Caco-2 (cell line): ENCODE measurements at regions not wholly inside any gene's neighbourhood (a gene's known extent, or its start where the extent isn't known, plus 50 kb on each side); places are given as distances from the start of the nearest gene placed in this dataset.
"Not testable (repeated sequence)": the region's sequence is repeated elsewhere in the genome, so short reads cannot be mapped to it uniquely, and the experiment has no call there.

Experiments used
- BruUV-seq: library from RNA; stranded (reverse); fragments of 400-500 nt; replicated peaks from 2 replicates; lab custom pipeline; 2021; lab: Mats Ljungman, UMichigan
- CTCF ChIA-PET: fragments of 300-600 bp; sonication (Branson Sonifier 250); formaldehyde crosslinking; loops from one replicate; lab custom pipeline; 2022; ENCODE audit warnings: antibody characterized with exemption; lab: Charles Lee
- POLR2A ChIA-PET: fragments of 300-600 bp; sonication (Branson Sonifier 250); formaldehyde crosslinking; loops from one replicate; lab custom pipeline; 2022; ENCODE audit warnings: antibody characterized with exemption; lab: Charles Lee
- DNase-seq, 2 experiments: peaks; one replicate each; pipeline versions ENCODE4 v3.0.0 to v3.0.0-alpha.2; 2020 to 2022
- H3K27me3 ChIP-seq: replicated peaks from 2 replicates; pipeline ENCODE4 v1.6.0; 2011; ENCODE audit warnings: low read length; ENCODE audit not compliant: control insufficient read depth, insufficient read depth
- H3K36me3 ChIP-seq: 2 replicates; pipeline ENCODE4 v1.5.1; 2011; ENCODE audit warnings: low read length; ENCODE audit not compliant: control insufficient read depth, insufficient read depth
- H3K4me1 ChIP-seq: fragments of 250-450 bp; sonication (Bioruptor Pico); 2 replicates; pipeline ENCODE4 v1.5.1; 2020; ENCODE audit warnings: mild to moderate bottlenecking
- H3K4me3 ChIP-seq: 2 replicates; pipeline ENCODE4 v1.5.1; 2011; ENCODE audit warnings: low read depth, mild to moderate bottlenecking, control low read depth, low read length
- H3K9me3 ChIP-seq: fragments of 250-450 bp; sonication (Bioruptor Pico); 2 replicates; pipeline ENCODE4 v1.5.1; 2020; ENCODE audit warnings: mild to moderate bottlenecking, moderate library complexity
- H3K27ac Mint-ChIP-seq: one replicate; pipeline ENCODE4 v1.8.0; 2022; ENCODE audit warnings: mixed read lengths; ENCODE audit not compliant: unreplicated experiment
- H3K27me3 Mint-ChIP-seq: one replicate; pipeline ENCODE4 v1.8.0; 2022; ENCODE audit warnings: mixed read lengths; ENCODE audit not compliant: insufficient read depth, unreplicated experiment
- H3K36me3 Mint-ChIP-seq: one replicate; pipeline ENCODE4 v1.8.0; 2022; ENCODE audit warnings: mild to moderate bottlenecking, mixed read lengths; ENCODE audit not compliant: insufficient read depth, unreplicated experiment
- H3K4me1 Mint-ChIP-seq: one replicate; pipeline ENCODE4 v1.8.0; 2022; ENCODE audit warnings: low read depth, mixed read lengths; ENCODE audit not compliant: unreplicated experiment
- H3K4me3 Mint-ChIP-seq: one replicate; pipeline ENCODE4 v1.8.0; 2022; ENCODE audit warnings: mild to moderate bottlenecking, moderate library complexity, mixed read lengths; ENCODE audit not compliant: unreplicated experiment
- H3K9me3 Mint-ChIP-seq: one replicate; pipeline ENCODE4 v1.8.0; 2022; ENCODE audit warnings: mixed read lengths; ENCODE audit not compliant: unreplicated experiment
- intact Hi-C: fragments of 100-400 bp; cut with micrococcal nuclease; formaldehyde crosslinking; loops from one replicate; pipeline ENCODE4 v1.10.0; 2022; ENCODE audit not compliant: unreplicated experiment
- TF ChIP-seq, protein P1 (sequence below), 2 experiments: fragments of 200-600 bp in 1 of 2; IDR thresholded peaks; 1 replicate in 1 of 2; 2 replicates in 1 of 2; pipeline versions ENCODE4 v1.5.1 to v1.8.0; 2011 to 2022; ENCODE audit warnings: antibody characterized with exemption in 1 of 2, control low read depth in 1 of 2, inconsistent platforms in 1 of 2, low read depth in 1 of 2, low read length in 1 of 2, mild to moderate bottlenecking in 1 of 2, moderate library complexity in 1 of 2; ENCODE audit not compliant: insufficient read depth in 1 of 2, severe bottlenecking in 1 of 2, unreplicated experiment in 1 of 2

GRCh38 chr5:42168091-42168670 is 243.1 kb downstream of the FBXO4 start:
- Mint-ChIP-seq H3K36me3 (no peaks in the 10 kb centered on the region), H3K27me3 (no peaks in the 10 kb centered on the region), H3K4me3 (no peak overlapping the region), H3K4me1 (no peaks in the 10 kb centered on the region), H3K27ac (no peak overlapping the region), H3K9me3 (no peaks in the 10 kb centered on the region)
- Histone ChIP-seq H3K36me3 (no peaks in the 10 kb centered on the region), H3K4me3 (no peak overlapping the region), H3K27me3 (no peaks in the 10 kb centered on the region), H3K4me1 (no peaks in the 10 kb centered on the region), H3K9me3 (no peaks in the 10 kb centered on the region)
- TF ChIP-seq, protein P1, sequence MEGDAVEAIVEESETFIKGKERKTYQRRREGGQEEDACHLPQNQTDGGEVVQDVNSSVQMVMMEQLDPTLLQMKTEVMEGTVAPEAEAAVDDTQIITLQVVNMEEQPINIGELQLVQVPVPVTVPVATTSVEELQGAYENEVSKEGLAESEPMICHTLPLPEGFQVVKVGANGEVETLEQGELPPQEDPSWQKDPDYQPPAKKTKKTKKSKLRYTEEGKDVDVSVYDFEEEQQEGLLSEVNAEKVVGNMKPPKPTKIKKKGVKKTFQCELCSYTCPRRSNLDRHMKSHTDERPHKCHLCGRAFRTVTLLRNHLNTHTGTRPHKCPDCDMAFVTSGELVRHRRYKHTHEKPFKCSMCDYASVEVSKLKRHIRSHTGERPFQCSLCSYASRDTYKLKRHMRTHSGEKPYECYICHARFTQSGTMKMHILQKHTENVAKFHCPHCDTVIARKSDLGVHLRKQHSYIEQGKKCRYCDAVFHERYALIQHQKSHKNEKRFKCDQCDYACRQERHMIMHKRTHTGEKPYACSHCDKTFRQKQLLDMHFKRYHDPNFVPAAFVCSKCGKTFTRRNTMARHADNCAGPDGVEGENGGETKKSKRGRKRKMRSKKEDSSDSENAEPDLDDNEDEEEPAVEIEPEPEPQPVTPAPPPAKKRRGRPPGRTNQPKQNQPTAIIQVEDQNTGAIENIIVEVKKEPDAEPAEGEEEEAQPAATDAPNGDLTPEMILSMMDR (IDR thresholded peaks at IDR 0.05; ENCODE audit: insufficient read depth in 1 of 2, low read depth in 1 of 2, low read length in 1 of 2, severe bottlenecking in 1 of 2, unreplicated experiment in 1 of 2) = no peak
- intact Hi-C loops = no loop called here
- no peak for DNase-seq
- ChIA-PET POLR2A (no interaction called here), CTCF (no interaction called here)
- BruUV-seq = no TSS peak

- H3K27me3 Mint-ChIP-seq, H3K9me3 ChIP-seq, intact Hi-C loops, H3K4me1 Mint-ChIP-seq, H3K4me3 Mint-ChIP-seq, DNase-seq, H3K4me1 ChIP-seq, H3K27me3 ChIP-seq, H3K27ac Mint-ChIP-seq, H3K36me3 ChIP-seq, H3K36me3 Mint-ChIP-seq, POLR2A ChIA-PET, CTCF ChIA-PET, BruUV-seq, H3K4me3 ChIP-seq: not testable (repeated sequence)
- peaks cover 18% of the 10 kb centered on the region for H3K9me3 Mint-ChIP-seq
Measured at GRCh38 chr5:42176118-42176517, 247.1 kb upstream of the GHR start.

- H3K9me3 Mint-ChIP-seq = peaks cover 18% of the 10 kb centered on the region
- H3K4me1 ChIP-seq, H3K4me3 ChIP-seq: not testable (repeated sequence)
Measured at GRCh38 chr5:42179843-42180242, 243.4 kb upstream of the GHR start.

GRCh38 chr5:42216904-42217303 is 206.3 kb upstream of the GHR start:
- H3K9me3 ChIP-seq = no peaks in the 10 kb centered on the region
- H3K4me1 ChIP-seq = no peaks in the 10 kb centered on the region
- POLR2A ChIA-PET = no interaction called here
- no peak for DNase-seq
- no peak overlapping the region for H3K4me3 ChIP-seq
- intact Hi-C loops = no loop called here
- Mint-ChIP-seq H3K9me3 (no peaks in the 10 kb centered on the region), H3K4me1 (no peaks in the 10 kb centered on the region), H3K36me3 (no peaks in the 10 kb centered on the region), H3K27ac (no peak overlapping the region), H3K4me3 (no peak overlapping the region), H3K27me3 (no peaks in the 10 kb centered on the region)
- no TSS peak for BruUV-seq
- no peaks in the 10 kb centered on the region for H3K27me3 ChIP-seq
- TF ChIP-seq, protein P1 (IDR thresholded peaks at IDR 0.05; ENCODE audit: insufficient read depth in 1 of 2, low read depth in 1 of 2, low read length in 1 of 2, severe bottlenecking in 1 of 2, unreplicated experiment in 1 of 2) = no peak
- H3K36me3 ChIP-seq = no peaks in the 10 kb centered on the region
- CTCF ChIA-PET = no interaction called here

More at GRCh38 chr5:42179843-42180242, 243.4 kb upstream of the GHR start:
- intact Hi-C loops, H3K4me1 Mint-ChIP-seq, H3K9me3 ChIP-seq, CTCF ChIA-PET, H3K27me3 ChIP-seq, POLR2A ChIA-PET, H3K27me3 Mint-ChIP-seq, H3K36me3 ChIP-seq, H3K36me3 Mint-ChIP-seq, H3K27ac Mint-ChIP-seq, H3K4me3 Mint-ChIP-seq, BruUV-seq, DNase-seq: not testable (repeated sequence)
